ENCODE measurements at regions not wholly inside any gene's neighbourhood (a gene's known extent, or its start where the extent isn't known, plus 50 kb on each side); places are given as distances from the start of the nearest gene placed in this dataset.

DNA sequence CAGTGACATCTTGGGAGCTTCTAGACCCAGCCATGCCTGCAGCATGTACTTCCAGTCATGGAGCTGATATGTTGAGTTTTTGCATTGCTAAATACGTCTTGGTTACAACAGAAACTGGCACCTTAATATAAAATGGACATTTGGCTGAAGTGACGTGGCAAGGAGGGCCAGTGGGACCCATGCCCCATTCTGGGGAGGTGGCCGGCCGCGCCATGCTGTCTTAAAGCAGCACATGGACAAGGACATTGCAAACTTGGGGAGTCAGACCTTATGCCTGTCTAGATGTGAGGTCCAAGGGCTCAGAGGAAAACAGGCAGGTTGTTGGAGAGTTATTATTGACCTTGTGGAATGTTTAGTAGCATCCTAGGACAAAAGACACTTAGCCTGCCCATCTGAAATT, 588.0 kb upstream of the CDH4 start:
- ATAC-seq (no peak), DNase-seq (no peak)
- H3K4me1 ChIP-seq, result no peaks in the 10 kb centered on the region

GRCh38 chr20:60667641-60668040, 584.4 kb upstream of the CDH4 start:
- Histone ChIP-seq H3K4me1 (no peaks in the 10 kb centered on the region), H3K36me3 (no peaks in the 10 kb centered on the region), H3K27ac (no peak overlapping the region), H3K27me3 (ENCODE audit: low read depth) (no peaks in the 10 kb centered on the region), H3K4me3 (no peak overlapping the region), H3K9me3 (no peaks in the 10 kb centered on the region)
- ATAC-seq (no peak), DNase-seq (no peak)
- TF ChIP-seq, protein P1, sequence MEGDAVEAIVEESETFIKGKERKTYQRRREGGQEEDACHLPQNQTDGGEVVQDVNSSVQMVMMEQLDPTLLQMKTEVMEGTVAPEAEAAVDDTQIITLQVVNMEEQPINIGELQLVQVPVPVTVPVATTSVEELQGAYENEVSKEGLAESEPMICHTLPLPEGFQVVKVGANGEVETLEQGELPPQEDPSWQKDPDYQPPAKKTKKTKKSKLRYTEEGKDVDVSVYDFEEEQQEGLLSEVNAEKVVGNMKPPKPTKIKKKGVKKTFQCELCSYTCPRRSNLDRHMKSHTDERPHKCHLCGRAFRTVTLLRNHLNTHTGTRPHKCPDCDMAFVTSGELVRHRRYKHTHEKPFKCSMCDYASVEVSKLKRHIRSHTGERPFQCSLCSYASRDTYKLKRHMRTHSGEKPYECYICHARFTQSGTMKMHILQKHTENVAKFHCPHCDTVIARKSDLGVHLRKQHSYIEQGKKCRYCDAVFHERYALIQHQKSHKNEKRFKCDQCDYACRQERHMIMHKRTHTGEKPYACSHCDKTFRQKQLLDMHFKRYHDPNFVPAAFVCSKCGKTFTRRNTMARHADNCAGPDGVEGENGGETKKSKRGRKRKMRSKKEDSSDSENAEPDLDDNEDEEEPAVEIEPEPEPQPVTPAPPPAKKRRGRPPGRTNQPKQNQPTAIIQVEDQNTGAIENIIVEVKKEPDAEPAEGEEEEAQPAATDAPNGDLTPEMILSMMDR (IDR thresholded peaks at IDR 0.05), result no peak
- intact Hi-C loops (cut with DNase I), result no loop called here

More for the DNA sequence above, 588.0 kb upstream of the CDH4 start:
- TF ChIP-seq, protein P1 (IDR thresholded peaks at IDR 0.05), result no peak
- no peak overlapping the region for H3K4me3 ChIP-seq
- H3K36me3 ChIP-seq, result no peaks in the 10 kb centered on the region
- intact Hi-C loops (cut with DNase I), result no loop called here
- no peaks in the 10 kb centered on the region for H3K27me3 ChIP-seq (ENCODE audit: low read depth)
- no peak overlapping the region for H3K27ac ChIP-seq
- H3K9me3 ChIP-seq, result no peaks in the 10 kb centered on the region

DNA sequence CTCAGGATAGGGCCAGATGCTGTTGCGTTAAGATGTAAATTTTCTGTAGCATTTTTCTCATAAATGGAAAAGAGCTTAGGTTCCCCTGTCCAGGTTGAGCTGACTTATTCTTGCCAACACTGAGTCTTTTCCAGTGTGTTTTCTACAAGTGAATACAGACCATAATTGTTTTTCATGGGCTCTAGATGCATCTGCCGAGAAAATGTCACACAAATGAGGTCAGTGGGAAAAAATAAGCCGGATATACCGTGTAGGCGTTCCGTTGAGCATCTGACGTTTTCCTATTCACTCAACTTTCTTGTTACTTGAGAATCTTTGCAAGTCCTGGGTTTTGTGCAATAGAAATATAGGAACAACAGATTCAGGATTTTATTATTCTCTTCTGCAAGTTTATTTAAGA, 582.9 kb upstream of the CDH4 start:
- no peaks in the 10 kb centered on the region for H3K36me3 ChIP-seq
- TF ChIP-seq, protein P1 (IDR thresholded peaks at IDR 0.05), result no peak
- intact Hi-C loops (cut with DNase I), result no loop called here
- DNase-seq (no peak), ATAC-seq (no peak)
- H3K4me1 ChIP-seq, result no peaks in the 10 kb centered on the region
- H3K4me3 ChIP-seq, result no peak overlapping the region
- H3K27me3 ChIP-seq (ENCODE audit: low read depth), result no peaks in the 10 kb centered on the region
- no peak overlapping the region for H3K27ac ChIP-seq
- no peaks in the 10 kb centered on the region for H3K9me3 ChIP-seq

- no peaks in the 10 kb centered on the region for H3K4me1 ChIP-seq
- no peak for ATAC-seq
- H3K9me3 ChIP-seq, result no peaks in the 10 kb centered on the region
- H3K27ac ChIP-seq, result no peak overlapping the region
- no peak for DNase-seq
- TF ChIP-seq, protein P1 (IDR thresholded peaks at IDR 0.05), result no peak
- H3K27me3 ChIP-seq (ENCODE audit: low read depth), result no peaks in the 10 kb centered on the region
- no peak overlapping the region for H3K4me3 ChIP-seq
- intact Hi-C loops (cut with DNase I), result no loop called here
- no peaks in the 10 kb centered on the region for H3K36me3 ChIP-seq
These were observed 576.0 kb upstream of the CDH4 start for GRCh38 chr20:60676011-60676410.

DNA sequence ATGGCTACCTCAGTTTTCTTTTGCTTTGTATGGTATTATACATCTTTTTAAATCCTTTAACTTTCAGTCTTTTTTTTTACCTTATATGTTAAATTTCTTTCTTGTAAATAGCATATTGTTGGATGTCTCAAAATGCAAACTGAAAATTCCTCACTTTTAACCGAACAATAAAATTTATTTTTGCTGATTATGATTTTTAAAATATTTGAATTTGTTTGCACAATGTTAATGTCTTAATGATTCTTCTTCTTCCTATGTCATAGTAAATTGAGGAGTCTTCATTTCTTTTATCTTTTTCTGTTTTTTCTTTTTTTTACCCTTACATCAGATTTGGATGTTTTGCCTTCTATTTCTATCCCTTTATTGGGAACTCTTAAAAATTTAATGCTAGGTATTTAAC, 574.2 kb upstream of the CDH4 start:
- ATAC-seq (no peak), DNase-seq (no peak)
- TF ChIP-seq, protein P1 (IDR thresholded peaks at IDR 0.05), result no peak
- no peak overlapping the region for H3K27ac ChIP-seq
- H3K4me1 ChIP-seq, result no peaks in the 10 kb centered on the region
- H3K27me3 ChIP-seq (ENCODE audit: low read depth), result no peaks in the 10 kb centered on the region
- H3K4me3 ChIP-seq, result no peak overlapping the region
- no peaks in the 10 kb centered on the region for H3K36me3 ChIP-seq
- no peaks in the 10 kb centered on the region for H3K9me3 ChIP-seq
- intact Hi-C loops (cut with DNase I), result no loop called here

GRCh38 chr20:60680554-60680953, 571.5 kb upstream of the CDH4 start:
- Histone ChIP-seq H3K36me3 (no peaks in the 10 kb centered on the region), H3K9me3 (no peaks in the 10 kb centered on the region), H3K27me3 (ENCODE audit: low read depth) (no peaks in the 10 kb centered on the region), H3K4me3 (no peak overlapping the region), H3K27ac (no peak overlapping the region), H3K4me1 (no peaks in the 10 kb centered on the region)
- DNase-seq (no peak), ATAC-seq (no peak)
- intact Hi-C loops (cut with DNase I), result no loop called here
- TF ChIP-seq, protein P1 (IDR thresholded peaks at IDR 0.05), result no peak
